Thoracic aorta (tissue), 2 donors: ENCODE measurements at regions not wholly inside any gene's neighbourhood (a gene's known extent, or its start where the extent isn't known, plus 50 kb on each side); places are given as distances from the start of the nearest gene placed in this dataset.

Experiments used
- ATAC-seq: fragments of 150-250 bp; one replicate; pipeline ENCODE4 v1.8.0; 2017; ENCODE audit warnings: low read depth; ENCODE audit not compliant: insufficient number of reproducible peaks, low FRiP score
- DNase-seq: peaks from one replicate; pipeline ENCODE4 v3.0.0-alpha.2; 2020; ENCODE audit warnings: low spot score
- H3K27ac ChIP-seq, 2 donors: fragments of 200-600 bp; sonication (generic); 1 replicate in 1 of 2; 2 replicates in 1 of 2; pipeline ENCODE4 v1.5.1; 2016; ENCODE audit warnings: mild to moderate bottlenecking in 2 of 2, moderate library complexity in 2 of 2
- H3K27me3 ChIP-seq: fragments of 200-600 bp; sonication (generic); replicated peaks from 2 replicates; pipeline ENCODE4 v1.6.0; 2016; ENCODE audit warnings: mild to moderate bottlenecking; ENCODE audit not compliant: insufficient read depth
- H3K36me3 ChIP-seq: fragments of 200-600 bp; sonication (generic); one replicate; pipeline ENCODE4 v1.5.1; 2016
- H3K4me1 ChIP-seq, 2 donors: fragments of 200-600 bp; sonication (generic); 1 replicate in 1 of 2; 2 replicates in 1 of 2; pipeline versions ENCODE4 v1.5.1 to v1.6.0; 2016; ENCODE audit warnings: low read depth in 2 of 2, mild to moderate bottlenecking in 1 of 2; ENCODE audit not compliant: control insufficient read depth in 1 of 2
- H3K4me3 ChIP-seq: fragments of 200-600 bp; sonication (generic); 2 replicates; pipeline ENCODE4 v1.5.1; 2016; ENCODE audit warnings: mild to moderate bottlenecking
- H3K9me3 ChIP-seq: fragments of 200-600 bp; sonication (generic); 2 replicates; pipeline ENCODE4 v1.5.1; 2016
- CTCF ChIP-seq: fragments of 200-600 bp; sonication (generic); IDR thresholded peaks from one replicate; pipeline ENCODE4 v1.5.1; 2019; ENCODE audit warnings: antibody characterized with exemption

GRCh38 chr4:181388061-181388460, 855.1 kb upstream of the TENM3 start:
- no peak for ATAC-seq
- H3K27me3 ChIP-seq: no peaks in the 10 kb centered on the region
- DNase-seq: no peak
- H3K27ac ChIP-seq: no peak overlapping the region
- H3K4me1 ChIP-seq: no peaks in the 10 kb centered on the region
- no peaks in the 10 kb centered on the region for H3K9me3 ChIP-seq
- no peak overlapping the region for H3K4me3 ChIP-seq
- TF ChIP-seq CTCF: no peak
- H3K36me3 ChIP-seq: no peaks in the 10 kb centered on the region

GRCh38 chr4:181416966-181417365, 826.2 kb upstream of the TENM3 start:
- Histone ChIP-seq H3K27ac (no peak overlapping the region), H3K9me3 (no peaks in the 10 kb centered on the region), H3K36me3 (no peaks in the 10 kb centered on the region), H3K27me3 (no peaks in the 10 kb centered on the region), H3K4me1 (no peaks in the 10 kb centered on the region), H3K4me3 (no peak overlapping the region)
- DNase-seq: no peak
- TF ChIP-seq CTCF: no peak
- ATAC-seq: no peak

GRCh38 chr4:181418496-181418895, 824.7 kb upstream of the TENM3 start:
- H3K4me3 ChIP-seq: no peak overlapping the region
- no peak for DNase-seq
- H3K4me1 ChIP-seq: no peaks in the 10 kb centered on the region
- TF ChIP-seq CTCF: no peak
- H3K27ac ChIP-seq: no peak overlapping the region
- H3K27me3 ChIP-seq: no peaks in the 10 kb centered on the region
- H3K36me3 ChIP-seq: no peaks in the 10 kb centered on the region
- H3K9me3 ChIP-seq: no peaks in the 10 kb centered on the region
- no peak for ATAC-seq

- Histone ChIP-seq H3K27me3 (no peaks in the 10 kb centered on the region), H3K27ac (no peak overlapping the region), H3K4me3 (no peak overlapping the region), H3K36me3 (no peaks in the 10 kb centered on the region), H3K4me1 (no peaks in the 10 kb centered on the region), H3K9me3 (no peaks in the 10 kb centered on the region)
- no peak for TF ChIP-seq CTCF
- ATAC-seq (no peak), DNase-seq (no peak)
These were observed 822.3 kb upstream of the TENM3 start for GRCh38 chr4:181420950-181421349.

GRCh38 chr4:181424362-181425016, 818.7 kb upstream of the TENM3 start:
- no peak for TF ChIP-seq CTCF
- no peaks in the 10 kb centered on the region for H3K27me3 ChIP-seq
- no peak overlapping the region for H3K27ac ChIP-seq
- no peaks in the 10 kb centered on the region for H3K9me3 ChIP-seq
- no peak overlapping the region for H3K4me3 ChIP-seq
- DNase-seq (no peak), ATAC-seq (no peak)
- no peaks in the 10 kb centered on the region for H3K36me3 ChIP-seq
- H3K4me1 ChIP-seq: no peaks in the 10 kb centered on the region
